Immature natural killer cell (primary cell): ENCODE measurements at regions not wholly inside any gene's neighbourhood (a gene's known extent, or its start where the extent isn't known, plus 50 kb on each side); places are given as distances from the start of the nearest gene placed in this dataset.

ENCODE experiments used
- DNase-seq, 3 donors: peaks; one replicate each; pipeline ENCODE4 v3.0.0; 2022; ENCODE audit warnings: mixed read lengths in 1 of 3
- H3K27ac Mint-ChIP-seq, 6 donors: one replicate each; pipeline ENCODE4 v1.8.0; 2020; ENCODE audit warnings: mixed read lengths in 6 of 6, mild to moderate bottlenecking in 5 of 6, inconsistent platforms in 4 of 6, moderate library complexity in 3 of 6
- H3K27me3 Mint-ChIP-seq, 3 donors: one replicate each; pipeline ENCODE4 v1.8.0; 2020 to 2021; ENCODE audit warnings: low read depth in 3 of 3, mild to moderate bottlenecking in 3 of 3, mixed read lengths in 3 of 3, moderate library complexity in 3 of 3, inconsistent platforms in 1 of 3
- H3K36me3 Mint-ChIP-seq, 3 donors: one replicate each; pipeline ENCODE4 v1.8.0; 2020; ENCODE audit warnings: mixed read lengths in 3 of 3, inconsistent platforms in 2 of 3, mild to moderate bottlenecking in 2 of 3
- H3K4me1 Mint-ChIP-seq, 2 donors: one replicate each; pipeline ENCODE4 v1.8.0; 2020; ENCODE audit warnings: inconsistent platforms in 2 of 2, mild to moderate bottlenecking in 2 of 2, mixed read lengths in 2 of 2, moderate library complexity in 1 of 2
- H3K4me3 Mint-ChIP-seq, 5 donors: one replicate each; pipeline ENCODE4 v1.8.0; 2020; ENCODE audit warnings: mild to moderate bottlenecking in 5 of 5, mixed read lengths in 5 of 5, inconsistent platforms in 3 of 5, moderate library complexity in 3 of 5
- H3K9me3 Mint-ChIP-seq, 6 donors: one replicate each; pipeline ENCODE4 v1.8.0; 2020; ENCODE audit warnings: mild to moderate bottlenecking in 6 of 6, mixed read lengths in 6 of 6, inconsistent platforms in 4 of 6, moderate library complexity in 3 of 6

DNA sequence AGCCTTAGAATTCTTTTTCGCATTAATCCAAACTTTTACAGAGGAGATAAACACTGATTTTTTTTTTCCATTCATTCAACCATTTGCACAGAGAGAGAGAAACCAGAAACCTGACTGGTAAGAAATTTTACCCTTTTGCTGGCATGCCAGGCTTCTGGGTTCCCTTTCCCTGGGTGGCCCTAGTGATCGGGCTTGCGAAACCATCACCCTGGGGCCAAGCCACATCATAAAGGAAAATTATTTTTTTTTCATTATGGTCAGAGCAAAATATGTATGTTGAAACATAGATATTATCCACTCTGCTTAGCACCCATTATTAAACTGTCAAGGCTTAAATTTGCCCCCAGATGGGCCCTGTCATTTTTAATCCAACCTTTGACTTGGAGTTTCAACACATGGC lies 55.4 kb upstream of the INHBA start:
- Mint-ChIP-seq H3K9me3 (peaks cover 0 to 13% (median 3%) of the 10 kb centered on the region in 6 donors), H3K36me3 (no peaks in the 10 kb centered on the region), H3K27ac (no peak overlapping the region), H3K27me3 (no peaks in the 10 kb centered on the region), H3K4me3 (no peak overlapping the region), H3K4me1 (no peaks in the 10 kb centered on the region)
- DNase-seq, result no peak

DNA sequence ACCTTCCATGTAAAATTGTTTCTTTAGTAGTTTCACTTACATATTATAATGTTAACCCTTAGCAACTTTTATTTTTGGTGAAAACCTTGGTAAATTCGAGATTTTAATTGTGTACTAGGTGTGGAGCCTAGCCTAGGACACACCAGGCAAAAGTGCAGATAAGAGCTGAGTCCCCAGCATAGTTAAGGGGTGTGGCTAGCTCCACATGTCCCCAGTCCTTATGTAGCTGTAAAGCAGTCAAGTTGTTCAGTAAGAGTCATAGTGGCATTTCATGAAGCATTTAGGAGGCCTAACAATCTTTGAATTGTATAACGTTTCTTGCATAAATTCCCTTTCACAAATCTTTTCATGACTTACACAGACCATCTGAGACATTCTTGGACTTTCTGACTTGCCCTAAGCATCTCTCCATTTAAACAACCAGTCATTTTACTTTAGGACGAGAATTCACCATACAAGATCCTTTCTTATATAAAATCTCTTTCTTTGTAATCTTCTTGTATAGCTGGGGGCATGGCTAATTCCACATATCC lies 53.8 kb upstream of the INHBA start:
- Mint-ChIP-seq H3K27ac (no peak overlapping the region), H3K27me3 (peaks cover 0 to under 1% (median 0%) of the 10 kb centered on the region in 3 donors), H3K9me3 (peaks cover 0 to 15% (median 4%) of the 10 kb centered on the region in 6 donors), H3K36me3 (no peaks in the 10 kb centered on the region), H3K4me3 (no peak overlapping the region), H3K4me1 (no peaks in the 10 kb centered on the region)
- no peak for DNase-seq

DNA sequence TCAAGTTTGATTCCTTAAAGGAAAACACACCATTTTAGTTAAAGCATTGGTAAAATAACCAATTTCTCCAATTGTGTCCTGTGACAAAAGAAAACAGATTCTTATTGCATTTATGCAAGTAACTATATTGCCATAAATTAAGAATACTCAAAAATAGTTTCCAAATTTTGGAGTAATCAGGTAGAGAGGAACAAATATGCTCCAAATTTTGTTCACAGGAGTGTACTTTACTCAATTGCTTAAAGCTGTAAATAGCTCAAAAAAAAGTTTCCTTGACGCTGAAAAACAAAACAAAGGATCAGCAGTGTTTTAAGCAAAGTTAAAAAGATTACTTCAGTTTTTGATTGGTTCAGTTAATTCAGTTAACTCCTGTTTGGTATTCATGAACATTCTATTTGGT lies 52.2 kb upstream of the INHBA start:
- H3K4me3 Mint-ChIP-seq, result no peak overlapping the region
- no peak for DNase-seq
- H3K4me1 Mint-ChIP-seq, result no peaks in the 10 kb centered on the region
- H3K27me3 Mint-ChIP-seq, result peaks cover 0 to 2% (median 0%) of the 10 kb centered on the region in 3 donors
- H3K36me3 Mint-ChIP-seq, result no peaks in the 10 kb centered on the region
- H3K9me3 Mint-ChIP-seq, result peaks cover 0 to 12% (median 4%) of the 10 kb centered on the region in 6 donors
- H3K27ac Mint-ChIP-seq, result no peak overlapping the region

DNA sequence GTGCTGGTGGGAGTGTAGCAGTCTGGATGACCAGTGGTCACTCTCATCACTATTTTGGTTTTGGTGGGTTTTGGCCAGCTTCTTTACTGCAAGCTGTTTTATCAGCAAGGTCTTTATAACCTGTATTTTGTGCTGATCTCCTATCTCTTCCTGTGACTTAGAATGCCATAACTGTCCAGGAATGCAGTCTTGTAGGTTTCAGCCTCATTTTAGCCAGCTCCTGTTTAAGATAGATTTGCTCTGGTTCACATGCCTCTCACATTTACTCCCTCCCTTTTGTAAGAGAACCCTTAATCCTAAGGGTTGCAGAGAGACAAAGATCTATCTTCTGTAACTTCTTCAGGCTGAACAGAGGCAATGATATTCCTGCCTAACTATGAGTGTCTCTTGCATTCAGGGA lies 51.2 kb upstream of the INHBA start:
- no peaks in the 10 kb centered on the region for H3K4me1 Mint-ChIP-seq
- peaks cover 0 to 8% (median 4%) of the 10 kb centered on the region in 6 donors for H3K9me3 Mint-ChIP-seq
- H3K4me3 Mint-ChIP-seq, result no peak overlapping the region
- no peak for DNase-seq
- H3K36me3 Mint-ChIP-seq, result no peaks in the 10 kb centered on the region
- no peak overlapping the region for H3K27ac Mint-ChIP-seq
- peaks cover 0 to 2% (median under 1%) of the 10 kb centered on the region in 3 donors for H3K27me3 Mint-ChIP-seq
